Left ventricle myocardium inferior (tissue), 1 donor: ENCODE measurements at regions not wholly inside any gene's neighbourhood (a gene's known extent, or its start where the extent isn't known, plus 50 kb on each side); places are given as distances from the start of the nearest gene placed in this dataset.

ENCODE experiments used
- DNase-seq: peaks from one replicate; pipeline ENCODE4 v3.0.0-alpha.2; 2020
- H3K27ac ChIP-seq: fragments of 200-600 bp; replicated peaks from 2 replicates; pipeline ENCODE4 v1.8.0; 2021
- H3K27me3 ChIP-seq: fragments of 200-600 bp; 2 replicates; pipeline ENCODE4 v1.8.0; 2021; ENCODE audit warnings: low read depth
- H3K36me3 ChIP-seq: fragments of 200-600 bp; 2 replicates; pipeline ENCODE4 v1.8.0; 2021
- H3K4me1 ChIP-seq: fragments of 200-600 bp; 2 replicates; pipeline ENCODE4 v1.8.0; 2021
- H3K4me3 ChIP-seq: fragments of 200-600 bp; 2 replicates; pipeline ENCODE4 v1.8.0; 2021; ENCODE audit warnings: mild to moderate bottlenecking, moderate library complexity
- H3K9me3 ChIP-seq: fragments of 200-600 bp; replicated peaks from 2 replicates; pipeline ENCODE4 v1.8.0; 2021
- CTCF ChIP-seq: fragments of 200-600 bp; IDR thresholded peaks from 2 replicates; pipeline ENCODE4 v1.8.0; 2021; ENCODE audit warnings: antibody characterized with exemption, mild to moderate bottlenecking, borderline replicate concordance
- intact Hi-C: fragments of 100-400 bp; cut with micrococcal nuclease; formaldehyde crosslinking; loops from one replicate; pipeline ENCODE4 v1.11.0; 2022
- donor health status: DM: no; HTN: yes; CAD: no; lungs with severe emphysema.

- H3K27me3 ChIP-seq = no peaks in the 10 kb centered on the region
- intact Hi-C loops = no loop called here
- TF ChIP-seq CTCF = no peak
- DNase-seq = no peak
- H3K9me3 ChIP-seq = no peaks in the 10 kb centered on the region
- H3K27ac ChIP-seq = no peak overlapping the region
- no peaks in the 10 kb centered on the region for H3K36me3 ChIP-seq
- H3K4me1 ChIP-seq = no peaks in the 10 kb centered on the region
- H3K4me3 ChIP-seq = no peak overlapping the region
Observed at GRCh38 chr9:116039312-116039711, 114.3 kb upstream of the PAPPA start.

- Histone ChIP-seq H3K36me3 (no peaks in the 10 kb centered on the region), H3K27me3 (no peaks in the 10 kb centered on the region), H3K9me3 (peaks cover 2% of the 10 kb centered on the region), H3K27ac (no peak overlapping the region), H3K4me3 (no peak overlapping the region), H3K4me1 (no peaks in the 10 kb centered on the region)
- no peak for TF ChIP-seq CTCF
- DNase-seq = no peak
- intact Hi-C loops = no loop called here
Observed at GRCh38 chr9:116039893-116040292, 113.7 kb upstream of the PAPPA start.

- Histone ChIP-seq H3K36me3 (no peaks in the 10 kb centered on the region), H3K4me3 (no peak overlapping the region), H3K27ac (no peak overlapping the region), H3K4me1 (no peaks in the 10 kb centered on the region), H3K27me3 (no peaks in the 10 kb centered on the region), H3K9me3 (peaks cover 11% of the 10 kb centered on the region)
- no peak for TF ChIP-seq CTCF
- peak; percentile 19 for DNase-seq
- intact Hi-C loops = no loop called here
Observed at GRCh38 chr9:116042321-116042720, 111.3 kb upstream of the PAPPA start.

- Histone ChIP-seq H3K27ac (no peak overlapping the region), H3K4me1 (no peaks in the 10 kb centered on the region), H3K9me3 (peaks cover 11% of the 10 kb centered on the region), H3K36me3 (no peaks in the 10 kb centered on the region), H3K4me3 (no peak overlapping the region), H3K27me3 (no peaks in the 10 kb centered on the region)
- TF ChIP-seq CTCF = no peak
- DNase-seq = no peak
- intact Hi-C loops = no loop called here
Observed at GRCh38 chr9:116045083-116045482, 108.5 kb upstream of the PAPPA start.

GRCh38 chr9:116048081-116048480 lies 105.5 kb upstream of the PAPPA start:
- no peaks in the 10 kb centered on the region for H3K36me3 ChIP-seq
- intact Hi-C loops = no loop called here
- no peaks in the 10 kb centered on the region for H3K27me3 ChIP-seq
- peaks cover 11% of the 10 kb centered on the region for H3K9me3 ChIP-seq
- H3K27ac ChIP-seq = no peak overlapping the region
- no peak for DNase-seq
- no peak for TF ChIP-seq CTCF
- H3K4me1 ChIP-seq = no peaks in the 10 kb centered on the region
- no peak overlapping the region for H3K4me3 ChIP-seq

GRCh38 chr9:116049456-116049855 lies 104.1 kb upstream of the PAPPA start:
- intact Hi-C loops = no loop called here
- Histone ChIP-seq H3K4me3 (no peak overlapping the region), H3K36me3 (no peaks in the 10 kb centered on the region), H3K27ac (no peak overlapping the region), H3K4me1 (no peaks in the 10 kb centered on the region), H3K9me3 (peaks cover 11% of the 10 kb centered on the region), H3K27me3 (no peaks in the 10 kb centered on the region)
- DNase-seq = no peak
- no peak for TF ChIP-seq CTCF
